ENCODE measurements at regions not wholly inside any gene's neighbourhood (a gene's known extent, or its start where the extent isn't known, plus 50 kb on each side); places are given as distances from the start of the nearest gene placed in this dataset.

GRCh38 chr4:128600410-128600809, 209.1 kb upstream of the JADE1 start:
- no peak for TF ChIP-seq CTCF (IDR thresholded peaks at IDR 0.05)
- no peak for TF ChIP-seq POLR2A (IDR thresholded peaks at IDR 0.05)

Data from lower leg skin (tissue), 3 donors.